ENCODE measurements at regions not wholly inside any gene's neighbourhood (a gene's known extent, or its start where the extent isn't known, plus 50 kb on each side); places are given as distances from the start of the nearest gene placed in this dataset.

DNA sequence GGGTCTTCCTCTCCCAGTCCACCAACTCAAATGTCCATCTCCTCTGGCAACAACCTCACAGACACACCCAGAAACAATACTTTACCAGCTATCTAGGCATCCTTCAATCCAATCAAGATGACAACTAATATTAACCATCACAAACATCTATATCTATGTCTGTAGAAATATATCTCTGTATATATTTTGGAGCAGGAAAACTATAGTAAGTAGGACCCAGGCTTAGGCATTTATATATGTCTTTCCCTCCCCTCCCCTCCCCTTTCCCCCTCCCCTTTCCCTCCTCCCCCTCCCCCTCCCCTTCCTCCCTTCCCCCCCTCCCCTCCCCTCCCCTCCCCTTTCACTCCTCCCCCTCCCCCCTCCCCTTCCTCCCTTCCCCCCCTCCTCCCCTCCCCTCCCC, 210.5 kb downstream of the RNF144A start:
- Histone ChIP-seq H3K4me3 (IDR thresholded peaks at IDR 0.05; ENCODE audit: insufficient read depth, low read depth, low read length) (no peak overlapping the region), H3K4me1 (ENCODE audit: low read depth, poor library complexity, severe bottlenecking) (no peaks in the 10 kb centered on the region), H3K4me2 (no peak overlapping the region), H2AFZ (ENCODE audit: low read depth) (no peak overlapping the region), H3K36me3 (ENCODE audit: insufficient read depth) (no peaks in the 10 kb centered on the region), H3K79me2 (ENCODE audit: insufficient read depth, low read depth) (no peaks in the 10 kb centered on the region), H3K27me3 (ENCODE audit: insufficient read depth, low read depth) (no peaks in the 10 kb centered on the region), H4K20me1 (ENCODE audit: insufficient read depth) (no peaks in the 10 kb centered on the region), H3K9ac (no peak overlapping the region), H3K27ac (no peak overlapping the region)
- TF ChIP-seq, protein P1, sequence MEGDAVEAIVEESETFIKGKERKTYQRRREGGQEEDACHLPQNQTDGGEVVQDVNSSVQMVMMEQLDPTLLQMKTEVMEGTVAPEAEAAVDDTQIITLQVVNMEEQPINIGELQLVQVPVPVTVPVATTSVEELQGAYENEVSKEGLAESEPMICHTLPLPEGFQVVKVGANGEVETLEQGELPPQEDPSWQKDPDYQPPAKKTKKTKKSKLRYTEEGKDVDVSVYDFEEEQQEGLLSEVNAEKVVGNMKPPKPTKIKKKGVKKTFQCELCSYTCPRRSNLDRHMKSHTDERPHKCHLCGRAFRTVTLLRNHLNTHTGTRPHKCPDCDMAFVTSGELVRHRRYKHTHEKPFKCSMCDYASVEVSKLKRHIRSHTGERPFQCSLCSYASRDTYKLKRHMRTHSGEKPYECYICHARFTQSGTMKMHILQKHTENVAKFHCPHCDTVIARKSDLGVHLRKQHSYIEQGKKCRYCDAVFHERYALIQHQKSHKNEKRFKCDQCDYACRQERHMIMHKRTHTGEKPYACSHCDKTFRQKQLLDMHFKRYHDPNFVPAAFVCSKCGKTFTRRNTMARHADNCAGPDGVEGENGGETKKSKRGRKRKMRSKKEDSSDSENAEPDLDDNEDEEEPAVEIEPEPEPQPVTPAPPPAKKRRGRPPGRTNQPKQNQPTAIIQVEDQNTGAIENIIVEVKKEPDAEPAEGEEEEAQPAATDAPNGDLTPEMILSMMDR (conservative IDR thresholded peaks at IDR 0.05; ENCODE audit: low read depth, low read length): no peak

DNA sequence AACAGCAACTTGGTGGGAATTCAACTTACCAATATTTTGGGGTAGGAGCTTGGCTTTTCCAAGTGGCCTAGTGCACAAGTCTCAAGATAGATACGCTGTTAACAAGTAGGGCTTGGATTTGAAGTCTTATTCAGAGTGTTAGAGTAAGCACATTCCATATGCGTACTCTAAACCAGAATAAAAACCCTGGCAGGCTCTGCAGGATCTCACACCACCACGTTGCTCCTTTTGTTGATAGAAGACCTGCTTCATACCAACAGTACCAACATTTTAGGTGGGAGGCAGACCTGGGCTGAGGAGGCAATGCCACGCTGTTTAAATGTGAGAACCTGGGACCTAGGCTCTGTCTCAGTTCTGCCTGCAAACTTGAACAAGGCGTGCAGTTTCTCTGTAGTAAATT, 214.0 kb downstream of the RNF144A start:
- TF ChIP-seq, protein P1 (conservative IDR thresholded peaks at IDR 0.05; ENCODE audit: low read depth, low read length): no peak
- Histone ChIP-seq H3K79me2 (ENCODE audit: insufficient read depth, low read depth) (no peaks in the 10 kb centered on the region), H4K20me1 (ENCODE audit: insufficient read depth) (no peaks in the 10 kb centered on the region), H3K27ac (no peak overlapping the region), H3K4me2 (no peak overlapping the region), H3K36me3 (ENCODE audit: insufficient read depth) (no peaks in the 10 kb centered on the region), H3K9ac (no peak overlapping the region), H2AFZ (ENCODE audit: low read depth) (no peak overlapping the region), H3K4me1 (ENCODE audit: low read depth, poor library complexity, severe bottlenecking) (no peaks in the 10 kb centered on the region), H3K27me3 (ENCODE audit: insufficient read depth, low read depth) (no peaks in the 10 kb centered on the region), H3K4me3 (IDR thresholded peaks at IDR 0.05; ENCODE audit: insufficient read depth, low read depth, low read length) (no peak overlapping the region)

DNA sequence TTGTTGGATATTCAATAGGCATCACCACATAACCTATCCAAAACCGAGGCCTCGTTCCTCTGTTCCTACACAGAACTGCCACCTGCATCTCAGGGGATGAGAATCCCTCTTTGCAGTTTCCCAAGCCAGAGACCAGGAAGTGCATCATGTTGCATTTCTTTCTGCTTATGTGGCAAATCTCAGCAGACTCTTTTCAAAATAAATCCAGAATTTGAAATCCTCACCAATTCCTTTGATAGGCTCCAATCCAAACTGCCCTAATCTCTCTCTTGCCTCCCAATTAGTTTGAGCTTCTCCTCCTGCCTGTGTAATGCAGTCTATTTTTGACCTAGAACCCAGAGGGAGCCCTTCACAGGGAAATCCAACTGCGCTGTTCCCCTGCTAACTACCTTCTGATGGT, 215.5 kb downstream of the RNF144A start:
- Histone ChIP-seq H4K20me1 (ENCODE audit: insufficient read depth) (no peaks in the 10 kb centered on the region), H3K4me2 (no peak overlapping the region), H2AFZ (ENCODE audit: low read depth) (no peak overlapping the region), H3K36me3 (ENCODE audit: insufficient read depth) (no peaks in the 10 kb centered on the region), H3K4me3 (IDR thresholded peaks at IDR 0.05; ENCODE audit: insufficient read depth, low read depth, low read length) (no peak overlapping the region), H3K4me1 (ENCODE audit: low read depth, poor library complexity, severe bottlenecking) (no peaks in the 10 kb centered on the region), H3K27me3 (ENCODE audit: insufficient read depth, low read depth) (no peaks in the 10 kb centered on the region), H3K9ac (no peak overlapping the region), H3K27ac (no peak overlapping the region), H3K79me2 (ENCODE audit: insufficient read depth, low read depth) (no peaks in the 10 kb centered on the region)
- TF ChIP-seq, protein P1 (conservative IDR thresholded peaks at IDR 0.05; ENCODE audit: low read depth, low read length): no peak

DNA sequence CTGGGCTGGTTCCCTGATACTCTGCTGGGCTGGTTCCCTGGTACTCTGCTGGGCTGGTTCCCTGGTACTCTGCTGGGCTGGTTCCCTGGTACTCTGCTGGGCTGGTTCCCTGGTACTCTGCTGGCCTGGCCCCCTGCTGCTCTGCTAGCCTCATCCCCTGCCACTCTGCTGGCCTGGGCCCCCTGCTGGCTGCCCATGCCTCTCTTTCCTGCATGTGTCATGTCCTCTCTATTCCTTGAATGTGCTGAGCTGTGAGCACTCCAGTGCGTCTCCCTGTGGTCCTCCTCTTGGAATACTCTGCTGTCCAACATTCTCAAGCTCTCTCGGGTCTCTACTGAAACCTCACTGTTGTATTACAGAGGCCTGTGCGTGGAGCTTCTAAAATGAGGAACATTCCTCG, 216.3 kb downstream of the RNF144A start:
- Histone ChIP-seq H3K36me3 (ENCODE audit: insufficient read depth) (no peaks in the 10 kb centered on the region), H3K27me3 (ENCODE audit: insufficient read depth, low read depth) (no peaks in the 10 kb centered on the region), H3K4me3 (IDR thresholded peaks at IDR 0.05; ENCODE audit: insufficient read depth, low read depth, low read length) (no peak overlapping the region), H2AFZ (ENCODE audit: low read depth) (no peak overlapping the region), H3K4me1 (ENCODE audit: low read depth, poor library complexity, severe bottlenecking) (no peaks in the 10 kb centered on the region), H4K20me1 (ENCODE audit: insufficient read depth) (no peaks in the 10 kb centered on the region), H3K4me2 (no peak overlapping the region), H3K9ac (no peak overlapping the region), H3K79me2 (ENCODE audit: insufficient read depth, low read depth) (no peaks in the 10 kb centered on the region), H3K27ac (no peak overlapping the region)
- TF ChIP-seq, protein P1 (conservative IDR thresholded peaks at IDR 0.05; ENCODE audit: low read depth, low read length): no peak

DNA sequence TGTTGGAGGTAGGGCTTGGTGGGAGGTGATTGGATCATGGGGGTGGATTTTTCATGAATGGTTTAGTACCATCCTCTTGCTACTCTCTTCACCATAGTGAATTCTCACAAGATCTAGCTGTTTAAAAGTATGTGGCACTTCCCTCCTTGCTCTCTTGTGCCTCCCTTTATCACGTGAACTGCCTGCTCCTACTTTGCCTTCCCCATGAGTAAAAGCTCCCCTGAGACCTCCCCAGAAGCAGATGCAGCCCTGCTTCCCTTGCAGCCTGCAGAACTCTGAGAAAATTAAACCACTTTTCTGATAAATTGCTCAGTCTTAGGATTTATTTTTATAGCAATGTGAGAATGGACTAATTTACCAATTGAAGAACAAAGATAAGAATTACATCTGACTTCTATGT, 223.1 kb downstream of the RNF144A start:
- TF ChIP-seq, protein P1 (conservative IDR thresholded peaks at IDR 0.05; ENCODE audit: low read depth, low read length): no peak

More for the DNA sequence above, 223.1 kb downstream of the RNF144A start:
- no peak overlapping the region for H3K9ac ChIP-seq
- H3K36me3 ChIP-seq (ENCODE audit: insufficient read depth): no peaks in the 10 kb centered on the region
- H3K27ac ChIP-seq: no peak overlapping the region
- H3K4me2 ChIP-seq: no peak overlapping the region
- H3K4me1 ChIP-seq (ENCODE audit: low read depth, poor library complexity, severe bottlenecking): no peaks in the 10 kb centered on the region
- H3K79me2 ChIP-seq (ENCODE audit: insufficient read depth, low read depth): no peaks in the 10 kb centered on the region
- H3K27me3 ChIP-seq (ENCODE audit: insufficient read depth, low read depth): no peaks in the 10 kb centered on the region
- H4K20me1 ChIP-seq (ENCODE audit: insufficient read depth): no peaks in the 10 kb centered on the region
- H3K4me3 ChIP-seq (IDR thresholded peaks at IDR 0.05; ENCODE audit: insufficient read depth, low read depth, low read length): no peak overlapping the region
- no peak overlapping the region for H2AFZ ChIP-seq (ENCODE audit: low read depth)

Measured in KMS-11 (cell line).